ENCODE measurements at regions not wholly inside any gene's neighbourhood (a gene's known extent, or its start where the extent isn't known, plus 50 kb on each side); places are given as distances from the start of the nearest gene placed in this dataset.

GRCh38 chr16:14360326-14361037, 269.6 kb downstream of the PARN start:
- DNase-seq = no peak

GRCh38 chr16:14358697-14359305, 271.3 kb downstream of the PARN start:
- no peak for DNase-seq

GRCh38 chr16:14357328-14357727, 272.7 kb downstream of the PARN start:
- DNase-seq = no peak

GRCh38 chr16:14356064-14356463, 274.0 kb downstream of the PARN start:
- DNase-seq = no peak

GRCh38 chr16:14354561-14355351, 275.3 kb downstream of the PARN start:
- DNase-seq = no peak

- no peak for DNase-seq
Measured at GRCh38 chr16:14353340-14353739, 276.7 kb downstream of the PARN start.

GRCh38 chr16:14351647-14352046, 278.4 kb downstream of the PARN start:
- DNase-seq = no peak

GRCh38 chr16:14350626-14351025, 279.4 kb downstream of the PARN start:
- DNase-seq = no peak

GRCh38 chr16:14350081-14350480, 279.0 kb downstream of the MRTFB start:
- DNase-seq = no peak

- no peak for DNase-seq
Measured at GRCh38 chr16:14347706-14348105, 276.6 kb downstream of the MRTFB start.

GRCh38 chr16:14346278-14347142, 275.4 kb downstream of the MRTFB start:
- DNase-seq = no peak

GRCh38 chr16:14345512-14346115, 274.5 kb downstream of the MRTFB start:
- no peak for DNase-seq

- no peak for DNase-seq
Measured at GRCh38 chr16:14344945-14345344, 273.8 kb downstream of the MRTFB start.

- DNase-seq = no peak
Measured at GRCh38 chr16:14344292-14344691, 273.2 kb downstream of the MRTFB start.

- DNase-seq = no peak
Measured at GRCh38 chr16:14341324-14342225, 270.5 kb downstream of the MRTFB start.

GRCh38 chr16:14339694-14340093, 268.6 kb downstream of the MRTFB start:
- no peak for DNase-seq

- DNase-seq = no peak
Measured at GRCh38 chr16:14338969-14339368, 267.9 kb downstream of the MRTFB start.

GRCh38 chr16:14338236-14338635, 267.1 kb downstream of the MRTFB start:
- no peak for DNase-seq

- peak; percentile 45 for DNase-seq
Measured at GRCh38 chr16:14337303-14338191, 266.4 kb downstream of the MRTFB start.

- DNase-seq = no peak
Measured at GRCh38 chr16:14335297-14335696, 264.2 kb downstream of the MRTFB start.
